Activated CD4-positive, alpha-beta T cell treated with anti-CD3 and anti-CD28 coated beads, Interleukin-10, Interleukin-2, amounts not matched to agents 100 ng/mL and 50 ng/mL, durations not matched to agents 16 hours and 8 hours (primary cell): ENCODE measurements at regions not wholly inside any gene's neighbourhood (a gene's known extent, or its start where the extent isn't known, plus 50 kb on each side); places are given as distances from the start of the nearest gene placed in this dataset.
"Not testable (repeated sequence)": the region's sequence is repeated elsewhere in the genome, so short reads cannot be mapped to it uniquely, and the experiment has no call there.

Experiments
- DNase-seq: peaks from one replicate; pipeline ENCODE4 v3.0.0-alpha.2; 2020

DNA sequence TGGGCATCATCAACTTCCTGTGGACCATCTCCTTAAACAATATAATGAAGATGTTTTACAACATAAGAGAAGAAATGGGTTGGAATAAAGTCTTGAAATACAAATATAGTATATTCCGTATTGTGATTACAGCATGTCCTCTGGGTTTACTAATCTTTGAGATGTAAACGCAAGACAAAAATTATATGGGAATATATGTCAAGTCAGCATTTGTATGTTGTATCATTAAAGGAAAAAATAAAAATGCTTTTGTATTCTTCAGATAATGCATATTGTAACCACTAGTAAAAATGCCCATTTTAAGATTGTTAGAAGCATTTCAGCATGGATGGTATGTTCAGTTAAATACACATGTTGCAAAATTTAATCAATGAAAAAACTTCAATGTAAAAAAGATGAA, 893.3 kb downstream of the FLRT2 start:
- no peak for DNase-seq

DNA sequence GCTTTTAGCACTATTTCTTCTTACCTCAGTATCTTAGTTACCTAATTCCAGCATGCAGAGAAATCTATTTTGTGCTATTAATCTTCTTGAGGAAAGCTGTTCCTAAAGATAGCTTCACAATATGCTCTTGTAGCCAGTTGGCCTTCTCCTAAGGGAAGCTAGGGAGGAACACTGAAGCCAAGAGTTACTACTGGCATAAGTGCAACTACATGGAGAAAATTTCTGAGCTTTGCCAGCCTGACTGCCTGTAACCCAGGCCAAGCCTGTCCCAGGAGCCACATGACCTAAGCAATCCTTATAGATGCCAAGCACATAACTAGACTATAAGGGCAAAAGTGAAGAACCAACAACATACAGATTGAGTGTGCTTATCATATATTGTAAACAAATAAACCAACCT, 890.2 kb downstream of the FLRT2 start:
- no peak for DNase-seq

DNA sequence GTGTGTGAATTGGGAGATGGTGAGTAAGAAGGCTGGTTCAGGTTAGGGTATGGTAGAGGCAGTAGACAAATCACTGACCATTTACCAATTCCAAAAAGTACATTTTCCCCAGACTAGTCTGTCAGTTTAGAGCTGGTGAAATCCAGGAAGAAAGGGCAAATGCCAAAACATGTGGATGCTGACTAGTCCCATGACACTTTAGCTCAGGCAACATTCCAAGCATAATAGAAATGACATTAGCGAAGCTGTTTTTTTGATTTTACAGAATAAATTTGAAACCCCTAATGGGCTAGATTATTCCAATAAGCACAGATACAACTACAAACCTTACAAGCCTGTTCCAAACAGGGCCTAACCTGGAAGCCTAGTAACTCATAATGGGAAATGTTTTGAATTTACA, 884.2 kb downstream of the FLRT2 start:
- DNase-seq = no peak

DNA sequence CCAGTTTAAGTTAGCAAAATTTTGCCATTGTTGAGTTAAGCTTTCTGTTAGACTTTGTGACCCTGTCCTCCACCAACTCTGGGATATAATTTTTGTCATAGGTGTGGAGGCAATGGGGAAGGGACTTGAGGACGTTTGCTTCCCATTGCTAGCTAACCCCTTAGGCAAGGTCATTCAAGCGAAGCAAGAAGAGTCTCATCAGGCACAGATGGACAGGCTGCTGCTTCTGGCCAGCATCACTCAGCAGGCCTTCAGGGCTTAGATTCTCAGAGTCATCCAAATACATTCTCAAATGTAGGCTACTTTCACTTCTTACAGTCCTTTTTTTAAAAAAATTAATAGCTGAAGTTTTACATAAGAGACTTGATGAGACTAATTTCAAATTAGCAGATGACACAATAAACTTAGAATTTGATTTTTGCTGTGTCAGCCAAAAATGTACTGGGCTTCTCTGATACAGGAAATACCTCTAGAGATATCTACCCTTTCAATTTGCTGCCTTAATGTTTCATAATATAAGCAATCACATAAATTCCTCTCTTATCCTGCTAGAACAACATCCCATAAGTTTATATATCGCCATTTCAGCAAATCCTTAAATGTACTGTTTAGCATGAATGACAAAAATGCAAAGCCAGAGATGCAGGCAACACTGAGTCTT, 875.2 kb downstream of the FLRT2 start:
- no peak for DNase-seq

DNA sequence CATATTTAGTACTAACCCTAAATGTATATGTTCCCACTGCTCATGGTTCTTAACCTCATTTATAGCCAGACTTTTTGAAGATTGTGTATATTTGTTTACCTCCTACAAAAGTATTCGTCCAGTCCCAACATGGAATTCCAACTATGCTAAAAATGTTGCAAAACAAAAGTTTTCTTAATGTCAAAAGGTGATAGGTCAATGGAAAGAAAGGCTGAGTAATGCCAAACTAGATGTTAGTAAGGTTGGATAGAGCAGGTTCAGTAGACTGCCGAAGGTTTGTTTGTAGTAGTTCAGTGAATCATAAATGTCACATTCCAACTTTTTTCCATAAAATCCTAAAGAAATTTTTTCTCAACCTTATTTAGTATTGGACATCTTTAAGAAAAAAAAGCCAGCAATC, 874.5 kb downstream of the FLRT2 start:
- DNase-seq = no peak

DNA sequence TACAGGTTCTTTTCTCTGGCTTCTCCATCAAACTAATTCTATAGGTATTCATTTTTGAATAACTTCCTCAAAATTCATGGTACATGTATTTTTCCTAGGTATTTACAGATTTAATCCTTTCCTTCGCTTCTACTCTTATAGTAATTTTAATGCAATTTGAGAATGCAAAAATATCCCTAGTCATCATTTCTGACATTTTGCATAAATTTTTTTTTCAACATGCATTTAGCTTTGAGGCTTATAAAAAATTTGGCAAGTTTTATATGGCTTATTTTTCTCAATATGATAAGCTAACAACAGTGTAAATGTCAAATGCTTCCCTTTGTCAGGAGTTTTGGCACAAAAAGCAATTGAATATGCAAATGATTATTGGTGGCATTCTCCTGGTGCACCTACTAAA, 872.6 kb downstream of the FLRT2 start:
- no peak for DNase-seq

- no peak for DNase-seq
Observed at GRCh38 chr14:86391085-86391484, 861.1 kb downstream of the FLRT2 start.

GRCh38 chr14:86388216-86388615, 858.3 kb downstream of the FLRT2 start:
- no peak for DNase-seq

GRCh38 chr14:86373886-86374285, 843.9 kb downstream of the FLRT2 start:
- DNase-seq = no peak

GRCh38 chr14:86372402-86372801, 842.5 kb downstream of the FLRT2 start:
- no peak for DNase-seq

DNA sequence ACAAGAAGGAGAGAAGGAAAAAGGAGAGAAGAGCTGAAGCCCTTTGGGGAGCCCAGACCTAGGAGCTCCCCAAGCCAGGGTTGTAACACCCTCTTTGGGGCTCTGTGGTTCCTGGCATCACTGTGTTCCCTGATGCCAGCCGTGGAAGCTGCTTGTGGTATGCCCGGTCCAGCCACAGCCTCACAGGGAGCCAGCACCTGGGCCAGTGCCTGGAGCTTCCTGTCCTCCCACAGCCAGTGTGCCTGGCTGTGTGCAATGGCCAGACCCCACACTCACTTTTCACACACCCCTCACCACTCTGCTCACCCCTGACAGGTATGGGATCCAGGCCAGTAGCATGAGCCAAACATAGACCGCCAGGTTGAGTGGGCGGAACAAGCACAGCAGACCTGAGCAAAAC, 834.7 kb downstream of the FLRT2 start:
- no peak for DNase-seq

- no peak for DNase-seq
Observed at GRCh38 chr14:86363576-86363975, 833.6 kb downstream of the FLRT2 start.

DNA sequence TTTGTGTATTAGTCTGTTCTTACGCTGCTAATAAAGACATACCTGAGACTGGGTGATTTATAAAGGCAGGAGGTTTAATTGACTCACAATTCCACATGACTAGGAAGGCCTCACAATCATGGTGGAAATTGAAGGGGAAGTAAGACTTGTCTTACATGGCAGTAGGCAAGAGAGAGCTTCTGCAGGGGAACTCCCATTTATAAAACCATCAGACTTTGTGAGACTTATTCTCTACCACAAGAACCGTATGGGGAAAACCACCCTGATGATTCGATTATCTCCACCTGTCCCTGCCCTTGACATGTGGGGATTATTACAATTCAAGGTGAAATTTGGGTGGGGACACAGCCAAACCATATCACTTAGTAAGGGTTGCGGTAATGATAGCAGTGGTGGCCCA, 833.1 kb downstream of the FLRT2 start:
- no peak for DNase-seq

- DNase-seq = no peak
Observed at GRCh38 chr14:86357876-86358275, 827.9 kb downstream of the FLRT2 start.

- no peak for DNase-seq
Observed at GRCh38 chr14:86357119-86357518, 827.2 kb downstream of the FLRT2 start.

DNA sequence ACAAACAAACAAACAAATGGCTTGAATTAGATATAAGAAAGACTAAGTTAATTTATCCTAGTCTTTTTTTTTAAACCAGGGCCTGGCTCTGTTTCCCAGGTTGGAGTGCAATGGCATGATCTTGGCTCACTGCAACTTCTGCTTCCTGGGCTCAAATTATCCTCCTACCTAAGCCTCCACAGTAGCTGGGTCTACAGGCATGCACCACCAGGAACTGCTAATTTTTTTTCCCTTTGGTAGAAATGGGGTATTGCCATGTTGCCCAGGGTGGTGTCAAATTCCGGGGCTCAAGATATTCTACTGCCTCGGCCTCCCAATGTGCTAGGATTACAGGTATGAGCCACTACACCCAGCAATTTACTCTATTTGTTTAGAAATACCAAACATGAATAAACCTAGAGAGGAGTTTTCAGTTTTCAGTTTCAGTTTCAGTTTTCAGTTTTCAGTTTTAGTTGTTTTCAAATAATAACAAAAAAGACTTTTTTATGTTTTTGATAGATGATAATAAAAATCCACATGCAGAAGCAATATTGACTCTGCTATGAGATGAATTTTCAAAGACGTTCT, 817.0 kb downstream of the FLRT2 start:
- DNase-seq = no peak

GRCh38 chr14:86334355-86334754, 804.4 kb downstream of the FLRT2 start:
- DNase-seq = no peak

DNA sequence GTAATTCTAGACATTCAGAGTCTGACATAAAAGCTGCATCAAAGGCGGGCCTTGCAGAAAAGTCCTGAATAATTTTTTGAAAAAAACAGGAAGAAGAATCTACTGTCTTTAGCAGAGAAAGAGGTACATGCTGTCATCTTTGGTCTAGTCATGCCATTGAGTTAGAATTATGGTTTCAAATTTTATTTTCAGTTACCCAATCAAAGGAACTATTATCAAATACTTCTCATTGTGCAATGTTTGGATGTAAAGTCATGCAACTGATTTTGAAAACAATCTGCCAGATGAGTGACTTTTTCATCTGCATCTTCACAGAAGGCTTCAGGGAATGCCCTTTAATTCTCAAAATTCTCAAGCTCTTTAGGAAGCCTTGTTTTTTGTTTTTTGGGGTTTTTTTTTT, 803.5 kb downstream of the FLRT2 start:
- DNase-seq = no peak

GRCh38 chr14:86331341-86331740, 801.4 kb downstream of the FLRT2 start:
- DNase-seq = no peak

DNA sequence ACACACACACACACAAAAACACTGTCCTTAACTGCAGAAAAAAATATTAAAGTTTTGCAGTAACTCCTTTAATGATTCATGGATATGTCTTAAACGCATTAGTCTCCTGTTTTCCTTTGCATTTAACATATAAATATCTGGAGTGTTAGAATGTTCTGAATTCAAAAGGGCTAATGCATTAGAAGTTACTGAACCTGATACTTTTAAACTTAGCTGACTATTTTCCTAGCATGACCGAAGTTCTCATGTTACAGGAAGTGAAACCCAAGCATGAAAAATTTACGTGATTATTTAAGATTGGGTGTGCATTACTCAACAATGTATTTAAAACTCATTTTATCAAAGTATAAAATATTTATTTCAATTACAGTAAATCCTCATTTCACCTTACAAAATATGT, 791.2 kb downstream of the FLRT2 start:
- no peak for DNase-seq

DNA sequence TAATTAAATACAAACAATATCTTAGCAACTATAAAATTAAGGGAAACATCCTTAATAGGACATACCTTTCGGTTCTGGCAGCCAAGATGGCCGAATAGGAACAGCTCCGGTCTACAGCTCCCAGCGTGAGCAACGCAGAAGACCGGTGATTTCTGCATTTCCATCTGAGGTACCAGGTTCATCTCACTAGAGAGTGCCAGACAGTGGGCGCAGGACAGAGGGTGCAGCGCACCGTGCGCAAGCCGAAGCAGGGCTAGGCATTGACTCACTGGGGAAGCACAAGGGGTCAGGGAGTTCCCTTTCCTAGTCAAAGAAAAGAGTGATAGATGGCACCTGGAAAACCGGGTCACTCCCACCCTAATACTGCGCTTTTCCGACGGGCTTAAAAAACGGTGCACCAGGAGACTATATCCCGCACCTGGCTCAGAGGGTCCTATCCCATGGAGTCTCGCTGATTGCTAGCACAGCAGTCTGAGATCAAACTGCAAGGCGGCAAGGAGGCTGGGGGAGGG, 782.3 kb downstream of the FLRT2 start:
- DNase-seq = not testable (repeated sequence)

DNA sequence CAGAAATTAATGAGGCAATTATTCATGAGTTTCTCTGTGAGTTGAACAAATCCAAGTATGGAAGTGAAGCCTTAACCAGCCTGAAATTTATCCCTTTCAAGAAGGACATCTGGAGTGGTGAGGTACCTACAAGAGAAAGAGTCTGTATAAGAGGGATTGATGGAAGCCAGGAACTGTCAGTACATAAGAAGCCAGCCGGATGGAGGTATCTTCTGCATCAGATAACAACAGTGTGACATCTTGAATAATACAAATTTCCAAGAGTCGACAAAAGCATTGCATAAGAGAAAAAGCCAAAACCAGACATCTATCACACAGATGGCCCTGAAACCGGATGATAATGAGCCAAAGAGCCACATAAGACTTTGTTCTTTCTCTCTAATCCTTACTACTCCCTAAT, 781.2 kb downstream of the FLRT2 start:
- no peak for DNase-seq

GRCh38 chr14:86310611-86311010, 780.7 kb downstream of the FLRT2 start:
- no peak for DNase-seq

- DNase-seq = no peak
Observed at GRCh38 chr14:86310148-86310547, 780.2 kb downstream of the FLRT2 start.

DNA sequence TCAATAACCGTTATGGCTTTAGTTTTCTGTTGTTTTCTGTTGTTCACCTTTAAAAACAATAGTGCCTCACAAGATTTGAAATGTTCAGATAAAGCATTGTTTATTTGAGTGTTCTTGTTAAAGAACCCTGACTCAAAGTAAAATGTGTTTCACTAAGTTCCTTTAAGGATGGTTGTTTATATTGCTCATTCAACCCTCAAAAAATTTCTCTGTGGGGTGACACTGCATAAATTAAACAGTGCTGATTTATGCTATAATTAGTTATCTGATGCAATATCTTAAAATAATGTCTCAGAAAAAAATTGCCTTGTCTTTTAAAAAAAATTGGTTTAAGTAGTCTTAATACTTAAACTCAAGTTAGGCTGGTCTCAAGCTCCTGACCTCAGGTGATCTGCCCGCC, 775.1 kb downstream of the FLRT2 start:
- DNase-seq = no peak
